SH-SY5Y (cell line): ENCODE measurements at regions not wholly inside any gene's neighbourhood (a gene's known extent, or its start where the extent isn't known, plus 50 kb on each side); places are given as distances from the start of the nearest gene placed in this dataset.

Source experiments
- GATA2 ChIP-seq: IDR thresholded peaks from 2 replicates; pipeline ENCODE4 v1.6.1; 2011; ENCODE audit warnings: mild to moderate bottlenecking, low read depth, low read length
- GATA3 ChIP-seq: IDR thresholded peaks from 2 replicates; pipeline ENCODE4 v1.6.1; 2011; ENCODE audit warnings: low read depth, mild to moderate bottlenecking, low read length, moderate library complexity

GRCh38 chr7:13117592-13117991 lies 430.2 kb downstream of the ARL4A start:
- TF ChIP-seq GATA3 (no peak), GATA2 (no peak)

GRCh38 chr7:13126347-13126746 lies 438.9 kb downstream of the ARL4A start:
- TF ChIP-seq GATA2 (no peak), GATA3 (no peak)

- TF ChIP-seq GATA2 (no peak), GATA3 (no peak)
Measured at GRCh38 chr7:13130321-13130720, 442.9 kb downstream of the ARL4A start.

GRCh38 chr7:13132314-13132713 lies 444.9 kb downstream of the ARL4A start:
- no peak for TF ChIP-seq GATA2

GRCh38 chr7:13139436-13139835 lies 452.0 kb downstream of the ARL4A start:
- TF ChIP-seq GATA3 (no peak), GATA2 (no peak)

GRCh38 chr7:13144673-13145072 lies 457.2 kb downstream of the ARL4A start:
- TF ChIP-seq GATA3 (no peak), GATA2 (no peak)

GRCh38 chr7:13148548-13148947 lies 461.1 kb downstream of the ARL4A start:
- TF ChIP-seq GATA3 (no peak), GATA2 (no peak)

- no peak for TF ChIP-seq GATA3
- no peak for TF ChIP-seq GATA2
Measured at GRCh38 chr7:13151978-13152377, 464.5 kb downstream of the ARL4A start.

GRCh38 chr7:13152755-13153154 lies 465.3 kb downstream of the ARL4A start:
- no peak for TF ChIP-seq GATA3
- TF ChIP-seq GATA2, result no peak

- TF ChIP-seq GATA3 (no peak), GATA2 (no peak)
Measured at GRCh38 chr7:13153266-13153665, 465.8 kb downstream of the ARL4A start.

- TF ChIP-seq GATA3 (no peak), GATA2 (no peak)
Measured at GRCh38 chr7:13153742-13154141, 466.3 kb downstream of the ARL4A start.

GRCh38 chr7:13155188-13155587 lies 467.8 kb downstream of the ARL4A start:
- no peak for TF ChIP-seq GATA3
- no peak for TF ChIP-seq GATA2

- no peak for TF ChIP-seq GATA3
- TF ChIP-seq GATA2, result no peak
Measured at GRCh38 chr7:13159003-13159402, 471.6 kb downstream of the ARL4A start.

GRCh38 chr7:13159467-13160184 lies 472.2 kb downstream of the ARL4A start:
- TF ChIP-seq GATA2 (no peak), GATA3 (no peak)

GRCh38 chr7:13161125-13161524 lies 473.7 kb downstream of the ARL4A start:
- no peak for TF ChIP-seq GATA2
- no peak for TF ChIP-seq GATA3

- TF ChIP-seq GATA3 (no peak), GATA2 (no peak)
Measured at GRCh38 chr7:13165854-13166253, 478.4 kb downstream of the ARL4A start.

GRCh38 chr7:13166801-13167200 lies 479.4 kb downstream of the ARL4A start:
- no peak for TF ChIP-seq GATA3
- no peak for TF ChIP-seq GATA2
